Parathyroid adenoma (tissue), 2 donors: ENCODE measurements at regions not wholly inside any gene's neighbourhood (a gene's known extent, or its start where the extent isn't known, plus 50 kb on each side); places are given as distances from the start of the nearest gene placed in this dataset.

Experiments
- H2AFZ ChIP-seq: fragments of 300-600 bp; sonication (generic); one replicate; pipeline ENCODE4 v1.7.0; 2017; ENCODE audit warnings: antibody characterized with exemption, mild to moderate bottlenecking
- H3K27ac ChIP-seq: fragments of 300-600 bp; sonication (generic); one replicate; pipeline ENCODE4 v1.7.0; 2017
- H3K27me3 ChIP-seq: fragments of 300-600 bp; sonication (generic); one replicate; pipeline ENCODE4 v1.7.0; 2017; ENCODE audit warnings: low read length; ENCODE audit not compliant: control insufficient read depth, insufficient read depth
- H3K36me3 ChIP-seq: fragments of 300-600 bp; sonication (generic); one replicate; pipeline ENCODE4 v1.7.0; 2017; ENCODE audit warnings: low read length; ENCODE audit not compliant: control insufficient read depth, insufficient read depth
- H3K4me1 ChIP-seq: fragments of 300-600 bp; sonication (generic); one replicate; pipeline ENCODE4 v1.7.0; 2017; ENCODE audit warnings: control low read depth
- H3K4me2 ChIP-seq: fragments of 300-600 bp; sonication (generic); one replicate; pipeline ENCODE4 v1.7.0; 2017; ENCODE audit warnings: low read length
- H3K4me3 ChIP-seq: fragments of 300-600 bp; sonication (generic); one replicate; pipeline ENCODE4 v1.7.0; 2017; ENCODE audit warnings: low read depth, low read length
- H3K79me2 ChIP-seq: fragments of 300-600 bp; sonication (generic); one replicate; pipeline ENCODE4 v1.7.0; 2017; ENCODE audit warnings: control low read depth
- H3K9ac ChIP-seq: fragments of 300-600 bp; sonication (generic); one replicate; pipeline ENCODE4 v1.7.0; 2017; ENCODE audit warnings: mild to moderate bottlenecking
- H3K9me3 ChIP-seq: fragments of 300-600 bp; sonication (generic); one replicate; pipeline ENCODE4 v1.7.0; 2017; ENCODE audit warnings: low read length; ENCODE audit not compliant: control insufficient read depth
- CTCF ChIP-seq: fragments of 300-600 bp; sonication (generic); IDR thresholded peaks from one replicate; pipeline ENCODE4 v1.7.0; 2017; ENCODE audit warnings: antibody characterized with exemption, mild to moderate bottlenecking
- donor health status: primary hyperparathyroidism.

GRCh38 chr20:48387675-48388074 is 440.1 kb downstream of the PREX1 start:
- Histone ChIP-seq H3K9me3 (no peaks in the 10 kb centered on the region), H3K9ac (no peak overlapping the region), H3K4me1 (no peaks in the 10 kb centered on the region), H2AFZ (no peak overlapping the region), H3K4me2 (no peak overlapping the region), H3K27ac (no peak overlapping the region), H3K27me3 (no peaks in the 10 kb centered on the region), H3K79me2 (no peaks in the 10 kb centered on the region), H3K36me3 (no peaks in the 10 kb centered on the region), H3K4me3 (no peak overlapping the region)
- TF ChIP-seq CTCF: no peak

- H2AFZ ChIP-seq: no peak overlapping the region
- H3K79me2 ChIP-seq: no peaks in the 10 kb centered on the region
- H3K9ac ChIP-seq: no peak overlapping the region
- H3K9me3 ChIP-seq: no peaks in the 10 kb centered on the region
- no peaks in the 10 kb centered on the region for H3K36me3 ChIP-seq
- no peaks in the 10 kb centered on the region for H3K27me3 ChIP-seq
- no peak overlapping the region for H3K4me2 ChIP-seq
- no peak overlapping the region for H3K27ac ChIP-seq
- H3K4me1 ChIP-seq: no peaks in the 10 kb centered on the region
- H3K4me3 ChIP-seq: no peak overlapping the region
- TF ChIP-seq CTCF: no peak
Observed at GRCh38 chr20:48385527-48385926, 442.3 kb downstream of the PREX1 start.

- Histone ChIP-seq H3K4me2 (no peak overlapping the region), H3K9me3 (no peaks in the 10 kb centered on the region), H3K79me2 (no peaks in the 10 kb centered on the region), H3K4me1 (no peaks in the 10 kb centered on the region), H3K36me3 (no peaks in the 10 kb centered on the region), H2AFZ (no peak overlapping the region), H3K9ac (no peak overlapping the region), H3K27ac (no peak overlapping the region), H3K4me3 (no peak overlapping the region), H3K27me3 (no peaks in the 10 kb centered on the region)
- no peak for TF ChIP-seq CTCF
Observed at GRCh38 chr20:48385114-48385513, 442.7 kb downstream of the PREX1 start.

- Histone ChIP-seq H3K9ac (no peak overlapping the region), H3K4me3 (no peak overlapping the region), H2AFZ (no peak overlapping the region), H3K9me3 (no peaks in the 10 kb centered on the region), H3K27ac (no peak overlapping the region), H3K79me2 (no peaks in the 10 kb centered on the region), H3K36me3 (no peaks in the 10 kb centered on the region), H3K27me3 (no peaks in the 10 kb centered on the region), H3K4me1 (no peaks in the 10 kb centered on the region), H3K4me2 (no peak overlapping the region)
- TF ChIP-seq CTCF: no peak
Observed at GRCh38 chr20:48384147-48384818, 443.5 kb downstream of the PREX1 start.

- no peak overlapping the region for H3K27ac ChIP-seq
- no peaks in the 10 kb centered on the region for H3K9me3 ChIP-seq
- no peak overlapping the region for H3K4me2 ChIP-seq
- H3K79me2 ChIP-seq: no peaks in the 10 kb centered on the region
- no peak overlapping the region for H2AFZ ChIP-seq
- H3K9ac ChIP-seq: no peak overlapping the region
- no peaks in the 10 kb centered on the region for H3K4me1 ChIP-seq
- no peaks in the 10 kb centered on the region for H3K27me3 ChIP-seq
- H3K36me3 ChIP-seq: no peaks in the 10 kb centered on the region
- TF ChIP-seq CTCF: no peak
- no peak overlapping the region for H3K4me3 ChIP-seq
Observed at GRCh38 chr20:48383252-48383651, 444.5 kb downstream of the PREX1 start.
